ENCODE measurements at regions not wholly inside any gene's neighbourhood (a gene's known extent, or its start where the extent isn't known, plus 50 kb on each side); places are given as distances from the start of the nearest gene placed in this dataset.

GRCh38 chr11:29244355-29244754 lies 772.5 kb downstream of the KCNA4 start:
- TF ChIP-seq CTCF (IDR thresholded peaks at IDR 0.05) (no peak), POLR2A (IDR thresholded peaks at IDR 0.05) (no peak)

Measured in breast epithelium (tissue), 3 donors.